Breast epithelium (tissue), 4 donors: ENCODE measurements at regions not wholly inside any gene's neighbourhood (a gene's known extent, or its start where the extent isn't known, plus 50 kb on each side); places are given as distances from the start of the nearest gene placed in this dataset.

Source experiments
- DNase-seq, 2 donors: peaks; one replicate each; pipeline ENCODE4 v3.0.0-alpha.2; 2019; ENCODE audit warnings: low spot score in 2 of 2
- H3K27ac ChIP-seq, 2 donors: fragments of 200-600 bp; sonication (generic) in 1 of 2; one replicate each; pipeline ENCODE4 v1.5.1; 2016 to 2019; ENCODE audit warnings: mild to moderate bottlenecking in 1 of 2
- H3K27me3 ChIP-seq, 2 donors: fragments of 200-600 bp; sonication (generic) in 1 of 2; one replicate each; pipeline versions ENCODE4 v1.5.1 to v1.6.0; 2017 to 2019; ENCODE audit warnings: control low read depth in 1 of 2, mild to moderate bottlenecking in 1 of 2
- H3K36me3 ChIP-seq: fragments of 200-600 bp; one replicate; pipeline ENCODE4 v1.5.1; 2019
- H3K4me1 ChIP-seq, 2 donors: fragments of 200-600 bp; sonication (generic); one replicate each; pipeline ENCODE4 v1.5.1; 2016 to 2019; ENCODE audit warnings: control low read depth in 1 of 2
- H3K4me3 ChIP-seq, 3 donors: fragments of 200-600 bp; sonication (generic); 1 replicate in 2 of 3; 2 replicates in 1 of 3; pipeline ENCODE4 v1.5.1; 2016 to 2019; ENCODE audit warnings: mild to moderate bottlenecking in 3 of 3, moderate library complexity in 2 of 3
- H3K9me3 ChIP-seq, 2 donors: fragments of 200-600 bp; sonication (generic) in 1 of 2; one replicate each; pipeline ENCODE4 v1.5.1; 2016 to 2019; ENCODE audit warnings: control low read depth in 1 of 2
- CTCF ChIP-seq, 3 donors: fragments of 450-650 bp; IDR thresholded peaks; one replicate each; pipeline ENCODE4 v1.5.1; 2016 to 2017; ENCODE audit warnings: antibody characterized with exemption in 3 of 3, mild to moderate bottlenecking in 3 of 3, moderate library complexity in 3 of 3
- POLR2A ChIP-seq: fragments of 450-650 bp; IDR thresholded peaks from one replicate; pipeline ENCODE4 v1.6.1; 2016; ENCODE audit warnings: antibody characterized with exemption, mild to moderate bottlenecking, moderate library complexity
- POLR2AphosphoS5 ChIP-seq, 3 donors: sonication (generic); formaldehyde crosslinking; IDR thresholded peaks; one replicate each; pipeline ENCODE4 v1.6.1; 2017; ENCODE audit warnings: antibody characterized with exemption in 3 of 3
- intact Hi-C: fragments of 100-400 bp; cut with DNase I; formaldehyde crosslinking; loops from one replicate; pipeline ENCODE4 v1.15.1; 2023; ENCODE audit warnings: low total_unique reads

- Histone ChIP-seq H3K9me3 (peaks cover 4 to 12% of the 10 kb centered on the region in 2 donors), H3K36me3 (no peaks in the 10 kb centered on the region), H3K27ac (no peak overlapping the region), H3K4me1 (no peaks in the 10 kb centered on the region), H3K4me3 (no peak overlapping the region), H3K27me3 (no peaks in the 10 kb centered on the region)
- DNase-seq: no peak
- intact Hi-C loops: no loop called here
- TF ChIP-seq CTCF (IDR thresholded peaks at IDR 0.05) (no peak), POLR2A (no peak), POLR2AphosphoS5 (IDR thresholded peaks at IDR 0.05) (no peak)
These were observed 1250.7 kb upstream of the PRKX start for GRCh38 chrX:4964112-4964511.

GRCh38 chrX:4963432-4963831 lies 1250.0 kb upstream of the PRKX start:
- H3K9me3 ChIP-seq: peaks cover 4 to 12% of the 10 kb centered on the region in 2 donors
- H3K4me3 ChIP-seq: no peak overlapping the region
- H3K4me1 ChIP-seq: no peaks in the 10 kb centered on the region
- H3K27me3 ChIP-seq: no peaks in the 10 kb centered on the region
- DNase-seq: no peak
- no peaks in the 10 kb centered on the region for H3K36me3 ChIP-seq
- H3K27ac ChIP-seq: no peak overlapping the region
- intact Hi-C loops: no loop called here
- TF ChIP-seq CTCF (IDR thresholded peaks at IDR 0.05): no peak
- TF ChIP-seq POLR2A: no peak
- no peak for TF ChIP-seq POLR2AphosphoS5 (IDR thresholded peaks at IDR 0.05)

- H3K9me3 ChIP-seq: peaks cover 0 to 5% of the 10 kb centered on the region in 2 donors
- H3K4me3 ChIP-seq: no peak overlapping the region
- H3K27ac ChIP-seq: no peak overlapping the region
- no peaks in the 10 kb centered on the region for H3K36me3 ChIP-seq
- TF ChIP-seq CTCF (IDR thresholded peaks at IDR 0.05) (no peak), POLR2A (no peak), POLR2AphosphoS5 (IDR thresholded peaks at IDR 0.05) (no peak)
- no peak for DNase-seq
- no peaks in the 10 kb centered on the region for H3K27me3 ChIP-seq
- intact Hi-C loops: no loop called here
- H3K4me1 ChIP-seq: no peaks in the 10 kb centered on the region
These were observed 1231.3 kb upstream of the PRKX start for GRCh38 chrX:4944767-4945166.

GRCh38 chrX:4936315-4936714 lies 1222.9 kb upstream of the PRKX start:
- H3K27ac ChIP-seq: no peak overlapping the region
- no peak overlapping the region for H3K4me3 ChIP-seq
- no peak for DNase-seq
- H3K36me3 ChIP-seq: no peaks in the 10 kb centered on the region
- intact Hi-C loops: no loop called here
- no peaks in the 10 kb centered on the region for H3K9me3 ChIP-seq
- no peaks in the 10 kb centered on the region for H3K27me3 ChIP-seq
- TF ChIP-seq POLR2A: no peak
- TF ChIP-seq CTCF (IDR thresholded peaks at IDR 0.05): no peak
- no peaks in the 10 kb centered on the region for H3K4me1 ChIP-seq

- Histone ChIP-seq H3K36me3 (no peaks in the 10 kb centered on the region), H3K27ac (no peak overlapping the region), H3K9me3 (no peaks in the 10 kb centered on the region), H3K4me1 (no peaks in the 10 kb centered on the region), H3K4me3 (no peak overlapping the region), H3K27me3 (no peaks in the 10 kb centered on the region)
- intact Hi-C loops: no loop called here
- no peak for DNase-seq
- no peak for TF ChIP-seq POLR2AphosphoS5 (IDR thresholded peaks at IDR 0.05)
- no peak for TF ChIP-seq CTCF (IDR thresholded peaks at IDR 0.05)
- TF ChIP-seq POLR2A: no peak
These were observed 1222.4 kb upstream of the PRKX start for GRCh38 chrX:4935846-4936245.
